Fibroblast of mammary gland (primary cell): ENCODE measurements at regions not wholly inside any gene's neighbourhood (a gene's known extent, or its start where the extent isn't known, plus 50 kb on each side); places are given as distances from the start of the nearest gene placed in this dataset.

ENCODE experiments used
- DNase-seq: peaks from one replicate; pipeline ENCODE4 v3.0.0-alpha.2; 2010; ENCODE audit warnings: low read depth
- H3K4me3 ChIP-seq: 2 replicates; pipeline ENCODE4 v1.5.1; 2011; ENCODE audit warnings: low read depth, mild to moderate bottlenecking, low read length, moderate library complexity; ENCODE audit not compliant: control insufficient read depth
- TF ChIP-seq, protein P1 (sequence below): conservative IDR thresholded peaks from 2 replicates; pipeline ENCODE4 v1.5.1; 2011; ENCODE audit warnings: low read depth, low read length, inconsistent platforms; ENCODE audit not compliant: control insufficient read depth, insufficient read depth

GRCh38 chr16:82456683-82457082 lies 170.1 kb upstream of the CDH13 start:
- TF ChIP-seq, protein P1, sequence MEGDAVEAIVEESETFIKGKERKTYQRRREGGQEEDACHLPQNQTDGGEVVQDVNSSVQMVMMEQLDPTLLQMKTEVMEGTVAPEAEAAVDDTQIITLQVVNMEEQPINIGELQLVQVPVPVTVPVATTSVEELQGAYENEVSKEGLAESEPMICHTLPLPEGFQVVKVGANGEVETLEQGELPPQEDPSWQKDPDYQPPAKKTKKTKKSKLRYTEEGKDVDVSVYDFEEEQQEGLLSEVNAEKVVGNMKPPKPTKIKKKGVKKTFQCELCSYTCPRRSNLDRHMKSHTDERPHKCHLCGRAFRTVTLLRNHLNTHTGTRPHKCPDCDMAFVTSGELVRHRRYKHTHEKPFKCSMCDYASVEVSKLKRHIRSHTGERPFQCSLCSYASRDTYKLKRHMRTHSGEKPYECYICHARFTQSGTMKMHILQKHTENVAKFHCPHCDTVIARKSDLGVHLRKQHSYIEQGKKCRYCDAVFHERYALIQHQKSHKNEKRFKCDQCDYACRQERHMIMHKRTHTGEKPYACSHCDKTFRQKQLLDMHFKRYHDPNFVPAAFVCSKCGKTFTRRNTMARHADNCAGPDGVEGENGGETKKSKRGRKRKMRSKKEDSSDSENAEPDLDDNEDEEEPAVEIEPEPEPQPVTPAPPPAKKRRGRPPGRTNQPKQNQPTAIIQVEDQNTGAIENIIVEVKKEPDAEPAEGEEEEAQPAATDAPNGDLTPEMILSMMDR: peak; percentile 61
- H3K4me3 ChIP-seq: no peak overlapping the region
- DNase-seq: peak; percentile 34

GRCh38 chr16:82454566-82454965 lies 172.2 kb upstream of the CDH13 start:
- TF ChIP-seq, protein P1: no peak
- no peak overlapping the region for H3K4me3 ChIP-seq
- no peak for DNase-seq

DNA sequence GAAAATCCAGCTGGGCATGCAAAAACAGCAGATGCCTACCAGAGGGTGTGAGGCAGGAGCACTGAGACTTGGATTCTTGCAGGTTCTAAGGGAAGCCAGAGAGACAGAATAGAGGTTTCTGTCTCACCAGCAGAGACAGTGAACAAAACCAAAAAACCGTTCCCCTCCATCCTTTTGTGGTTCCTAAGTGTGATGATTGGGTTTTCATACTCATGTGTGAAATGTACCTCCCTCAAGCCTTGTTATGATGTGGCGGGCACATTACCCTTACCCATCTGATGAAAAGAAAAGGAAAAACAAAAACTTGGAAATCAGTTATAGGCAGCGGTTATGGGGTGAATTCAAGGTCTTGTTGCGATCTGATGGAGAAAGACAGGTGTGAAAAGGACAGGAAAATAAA lies 172.6 kb upstream of the CDH13 start:
- DNase-seq: no peak
- H3K4me3 ChIP-seq: no peak overlapping the region
- TF ChIP-seq, protein P1: no peak

DNA sequence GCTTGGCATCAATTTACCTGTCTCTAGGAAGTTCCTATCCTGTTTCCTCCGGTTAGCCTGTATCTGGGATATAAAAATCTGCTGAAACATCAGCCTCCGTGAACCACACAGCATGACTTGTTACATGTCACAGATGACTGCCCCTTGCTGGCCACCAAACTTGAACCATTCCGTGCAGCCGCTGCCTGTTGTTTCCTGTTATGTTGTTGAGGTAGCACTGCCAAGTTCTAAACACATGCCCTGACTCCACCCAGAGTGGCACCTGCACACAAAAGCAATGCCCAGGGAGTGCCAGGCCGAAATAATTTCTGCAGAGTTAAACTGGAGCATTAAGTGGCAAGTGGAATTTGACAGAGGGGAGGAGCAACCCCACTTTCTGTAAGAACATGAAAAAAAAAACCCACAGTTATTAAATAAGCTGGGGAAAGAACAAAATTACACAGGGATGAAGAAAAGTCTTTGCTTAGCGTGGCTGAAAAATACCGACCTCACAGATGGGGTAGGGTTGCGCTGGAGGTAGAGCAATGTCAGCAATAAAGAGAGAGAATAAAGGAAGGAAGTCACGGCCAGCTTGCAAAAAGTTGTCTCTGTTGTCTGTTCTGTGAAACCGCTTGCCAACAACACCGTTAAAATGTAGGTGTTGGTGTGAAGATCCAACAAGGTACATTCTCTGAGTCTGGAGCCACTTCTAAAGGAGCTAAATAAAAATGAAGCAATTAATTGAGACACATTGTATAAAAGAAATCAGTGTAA lies 174.6 kb upstream of the CDH13 start:
- TF ChIP-seq, protein P1: no peak
- DNase-seq: no peak
- no peak overlapping the region for H3K4me3 ChIP-seq

- DNase-seq: no peak
- TF ChIP-seq, protein P1: no peak
- no peak overlapping the region for H3K4me3 ChIP-seq
Observed at GRCh38 chr16:82451449-82451848, 175.3 kb upstream of the CDH13 start.

DNA sequence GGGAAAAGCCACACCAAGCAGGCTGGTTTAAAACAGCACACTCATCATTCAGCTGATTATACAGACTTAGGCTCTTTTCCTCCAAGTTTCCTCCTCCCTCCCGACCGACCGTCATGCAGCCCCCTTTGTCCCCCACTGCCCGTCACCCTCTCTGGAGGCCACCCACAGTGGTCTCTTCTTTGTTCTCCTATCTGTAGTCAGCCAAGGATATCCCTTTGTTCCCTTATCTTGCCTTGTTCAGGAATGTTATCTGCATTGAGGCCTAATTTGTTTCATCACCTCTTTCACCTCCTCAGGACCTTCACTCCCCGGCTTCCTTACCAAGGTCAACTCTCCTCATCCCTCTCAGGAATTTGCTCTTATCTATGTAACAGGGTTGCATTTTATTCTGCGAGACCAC lies 186.4 kb upstream of the CDH13 start:
- DNase-seq: no peak
- no peak overlapping the region for H3K4me3 ChIP-seq
- TF ChIP-seq, protein P1: no peak
